Epithelial cell of esophagus (primary cell): ENCODE measurements at regions not wholly inside any gene's neighbourhood (a gene's known extent, or its start where the extent isn't known, plus 50 kb on each side); places are given as distances from the start of the nearest gene placed in this dataset.

Source experiments
- DNase-seq: peaks from one replicate; pipeline ENCODE4 v3.0.0; 2010; ENCODE audit warnings: low read depth
- H3K4me3 ChIP-seq: 2 replicates; pipeline ENCODE4 v1.5.1; 2011; ENCODE audit warnings: mild to moderate bottlenecking, low read length, control low read depth
- TF ChIP-seq, protein P1 (sequence below): IDR thresholded peaks from 2 replicates; pipeline ENCODE4 v1.5.1; 2011; ENCODE audit warnings: low read depth, mild to moderate bottlenecking, low read length, control low read depth, inconsistent platforms; ENCODE audit not compliant: insufficient read depth; ENCODE audit errors: missing control alignments

DNA sequence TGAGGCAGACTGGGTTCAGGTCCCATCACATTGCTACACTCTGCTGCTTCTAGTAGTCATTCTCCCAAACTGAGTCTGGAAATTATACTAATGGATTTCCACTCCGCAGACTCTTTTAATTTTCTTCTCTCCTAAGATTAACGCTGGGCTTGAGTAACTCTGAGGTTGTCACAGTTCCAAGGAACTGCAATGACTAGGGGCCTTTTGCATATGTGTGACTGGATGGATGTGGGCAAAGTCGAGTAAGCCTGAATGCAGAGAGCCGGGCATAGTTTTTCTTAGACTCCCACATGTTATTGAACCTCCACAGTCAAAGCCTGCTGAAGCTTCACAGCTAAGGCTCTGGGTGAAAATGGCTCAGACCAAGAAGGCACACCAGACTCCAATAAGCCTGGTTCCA lies 160.9 kb upstream of the PROX1 start:
- no peak overlapping the region for H3K4me3 ChIP-seq
- TF ChIP-seq, protein P1, sequence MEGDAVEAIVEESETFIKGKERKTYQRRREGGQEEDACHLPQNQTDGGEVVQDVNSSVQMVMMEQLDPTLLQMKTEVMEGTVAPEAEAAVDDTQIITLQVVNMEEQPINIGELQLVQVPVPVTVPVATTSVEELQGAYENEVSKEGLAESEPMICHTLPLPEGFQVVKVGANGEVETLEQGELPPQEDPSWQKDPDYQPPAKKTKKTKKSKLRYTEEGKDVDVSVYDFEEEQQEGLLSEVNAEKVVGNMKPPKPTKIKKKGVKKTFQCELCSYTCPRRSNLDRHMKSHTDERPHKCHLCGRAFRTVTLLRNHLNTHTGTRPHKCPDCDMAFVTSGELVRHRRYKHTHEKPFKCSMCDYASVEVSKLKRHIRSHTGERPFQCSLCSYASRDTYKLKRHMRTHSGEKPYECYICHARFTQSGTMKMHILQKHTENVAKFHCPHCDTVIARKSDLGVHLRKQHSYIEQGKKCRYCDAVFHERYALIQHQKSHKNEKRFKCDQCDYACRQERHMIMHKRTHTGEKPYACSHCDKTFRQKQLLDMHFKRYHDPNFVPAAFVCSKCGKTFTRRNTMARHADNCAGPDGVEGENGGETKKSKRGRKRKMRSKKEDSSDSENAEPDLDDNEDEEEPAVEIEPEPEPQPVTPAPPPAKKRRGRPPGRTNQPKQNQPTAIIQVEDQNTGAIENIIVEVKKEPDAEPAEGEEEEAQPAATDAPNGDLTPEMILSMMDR = no peak
- DNase-seq = no peak

DNA sequence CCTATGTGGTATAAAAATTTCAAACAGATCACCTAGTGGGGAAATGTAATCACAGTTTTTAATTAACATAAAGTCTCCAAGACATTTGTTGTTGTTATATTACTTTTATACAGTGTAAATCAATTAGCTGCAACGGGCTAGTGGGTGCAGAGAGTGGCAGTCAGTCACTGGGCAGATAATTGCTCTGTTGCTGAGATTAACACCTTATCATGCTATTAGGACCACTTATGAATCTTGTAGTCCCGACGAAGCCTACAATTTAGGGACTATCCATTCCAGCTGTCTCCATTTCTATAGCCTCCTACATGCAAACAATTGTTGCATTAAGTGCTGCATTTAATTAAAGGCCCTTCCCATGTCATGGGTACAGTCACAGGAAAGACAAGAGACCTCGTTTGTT lies 158.9 kb upstream of the PROX1 start:
- TF ChIP-seq, protein P1 = no peak
- DNase-seq = no peak

GRCh38 chr1:213829780-213830179 lies 158.0 kb upstream of the PROX1 start:
- TF ChIP-seq, protein P1 = no peak
- no peak overlapping the region for H3K4me3 ChIP-seq

More for the DNA sequence above, 158.9 kb upstream of the PROX1 start:
- no peak overlapping the region for H3K4me3 ChIP-seq

GRCh38 chr1:213830371-213830770 lies 157.4 kb upstream of the PROX1 start:
- no peak for DNase-seq
- H3K4me3 ChIP-seq = no peak overlapping the region
- TF ChIP-seq, protein P1 = no peak

More at GRCh38 chr1:213829780-213830179, 158.0 kb upstream of the PROX1 start:
- no peak for DNase-seq

GRCh38 chr1:213840575-213840974 lies 147.2 kb upstream of the PROX1 start:
- TF ChIP-seq, protein P1 = no peak
- no peak for DNase-seq

GRCh38 chr1:213844632-213845031 lies 143.1 kb upstream of the PROX1 start:
- TF ChIP-seq, protein P1 = no peak
- H3K4me3 ChIP-seq = no peak overlapping the region
- DNase-seq = no peak

More at GRCh38 chr1:213840575-213840974, 147.2 kb upstream of the PROX1 start:
- no peak overlapping the region for H3K4me3 ChIP-seq

DNA sequence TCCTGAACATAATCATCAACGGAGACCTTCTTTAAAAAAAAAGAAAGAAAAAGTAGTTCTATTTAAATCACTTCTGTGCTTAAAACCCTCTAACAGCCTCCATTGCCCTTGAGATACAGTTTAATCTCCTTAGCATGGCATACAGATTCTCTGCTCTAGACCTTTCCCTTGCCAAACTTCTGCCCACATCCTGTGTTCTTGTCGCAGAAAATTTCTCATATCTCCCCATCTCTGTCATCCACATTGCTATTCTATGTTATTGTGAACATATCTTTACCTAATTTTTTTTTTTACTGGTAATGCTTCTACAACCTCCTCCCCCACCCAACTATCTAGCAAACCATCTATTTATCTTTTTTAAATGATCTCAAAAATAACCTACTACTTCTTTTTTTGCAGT lies 135.7 kb upstream of the PROX1 start:
- DNase-seq = no peak
- TF ChIP-seq, protein P1 = no peak
- no peak overlapping the region for H3K4me3 ChIP-seq
